Hematopoietic multipotent progenitor cell treated with erythropoietin and hydrocortisone succinate and interleukin-3 and kit ligand, for 15 days (in vitro differentiated cells): ENCODE measurements at regions not wholly inside any gene's neighbourhood (a gene's known extent, or its start where the extent isn't known, plus 50 kb on each side); places are given as distances from the start of the nearest gene placed in this dataset.

Source experiments
- DNase-seq: peaks from one replicate; pipeline ENCODE4 v3.0.0-alpha.2; 2015; ENCODE audit warnings: low spot score

- DNase-seq = no peak
These were observed 374.3 kb downstream of the DCAF12L2 start for GRCh38 chrX:125791787-125792186.

GRCh38 chrX:125810856-125811255, 355.2 kb downstream of the DCAF12L2 start:
- DNase-seq = no peak

GRCh38 chrX:125826080-125826479, 340.0 kb downstream of the DCAF12L2 start:
- no peak for DNase-seq

GRCh38 chrX:125826774-125827451, 339.2 kb downstream of the DCAF12L2 start:
- DNase-seq = no peak

- DNase-seq = no peak
These were observed 319.8 kb downstream of the DCAF12L2 start for GRCh38 chrX:125846271-125846670.

- DNase-seq = no peak
These were observed 315.4 kb downstream of the DCAF12L2 start for GRCh38 chrX:125850693-125851092.

GRCh38 chrX:125883169-125883568, 282.9 kb downstream of the DCAF12L2 start:
- no peak for DNase-seq

- no peak for DNase-seq
These were observed 271.1 kb downstream of the DCAF12L2 start for GRCh38 chrX:125894947-125895346.

- DNase-seq = no peak
These were observed 270.6 kb downstream of the DCAF12L2 start for GRCh38 chrX:125895518-125895917.

GRCh38 chrX:125926295-125926694, 239.8 kb downstream of the DCAF12L2 start:
- DNase-seq = no peak

- DNase-seq = no peak
These were observed 225.1 kb downstream of the DCAF12L2 start for GRCh38 chrX:125940985-125941384.

- DNase-seq = no peak
These were observed 218.6 kb downstream of the DCAF12L2 start for GRCh38 chrX:125947501-125947900.

- no peak for DNase-seq
These were observed 213.1 kb downstream of the DCAF12L2 start for GRCh38 chrX:125952973-125953372.

- DNase-seq = no peak
These were observed 212.3 kb downstream of the DCAF12L2 start for GRCh38 chrX:125953814-125954213.

- no peak for DNase-seq
These were observed 211.9 kb downstream of the DCAF12L2 start for GRCh38 chrX:125954236-125954635.

GRCh38 chrX:125977851-125978250, 188.2 kb downstream of the DCAF12L2 start:
- no peak for DNase-seq

- no peak for DNase-seq
These were observed 167.7 kb downstream of the DCAF12L2 start for GRCh38 chrX:125998432-125998831.

GRCh38 chrX:126027229-126027628, 138.9 kb downstream of the DCAF12L2 start:
- no peak for DNase-seq

GRCh38 chrX:126030021-126030420, 136.1 kb downstream of the DCAF12L2 start:
- no peak for DNase-seq

GRCh38 chrX:126063984-126064383, 102.1 kb downstream of the DCAF12L2 start:
- no peak for DNase-seq

GRCh38 chrX:126064901-126065541, 101.1 kb downstream of the DCAF12L2 start:
- DNase-seq = no peak

- no peak for DNase-seq
These were observed 100.0 kb downstream of the DCAF12L2 start for GRCh38 chrX:126065901-126066660.
